Pancreas (tissue), 10 donors: ENCODE measurements at regions not wholly inside any gene's neighbourhood (a gene's known extent, or its start where the extent isn't known, plus 50 kb on each side); places are given as distances from the start of the nearest gene placed in this dataset.
A peak's percentile ranks its signal among the peaks of the same experiment; 100 is the strongest.

Source experiments
- ATAC-seq, 4 donors: fragments of 200-7000 bp; cut with Tn5 transposase; one replicate each; pipeline versions ENCODE4 v1.8.0 to v1.9.1; 2020; ENCODE audit warnings: mild to moderate bottlenecking in 4 of 4, moderate library complexity in 4 of 4
- DNase-seq, 6 donors: peaks; one replicate each; pipeline ENCODE4 v3.0.0-alpha.2; 2020
- FAIRE-seq: peaks from 2 replicates; lab custom pipeline; 2012; peaks lifted over from hg19 to GRCh38; lab: Jason Lieb, UNC
- H3K27ac ChIP-seq, 4 donors: fragments of 200-600 bp; sonication (generic); 1 replicate in 3 of 4; 2 replicates in 1 of 4; pipeline versions ENCODE4 v1.5.0 to v1.8.0; 2020
- H3K27me3 ChIP-seq, 4 donors: fragments of 200-600 bp; one replicate each; pipeline ENCODE4 v1.8.0; 2021
- H3K36me3 ChIP-seq, 3 donors: fragments of 200-600 bp; sonication (generic) in 1 of 3; one replicate each; pipeline versions ENCODE4 v1.5.0 to v1.8.0; 2020 to 2021
- H3K4me1 ChIP-seq, 3 donors: fragments of 200-600 bp; one replicate each; pipeline ENCODE4 v1.8.0; 2021
- H3K4me3 ChIP-seq, 4 donors: fragments of 200-600 bp; sonication (generic) in 2 of 4; one replicate each; pipeline versions ENCODE4 v1.5.0 to v1.8.0; 2020 to 2021
- H3K9me3 ChIP-seq, 4 donors: fragments of 200-600 bp; one replicate each; pipeline ENCODE4 v1.8.0; 2021
- CTCF ChIP-seq, 4 donors: fragments of 200-600 bp; sonication (generic) in 3 of 4; IDR thresholded peaks; one replicate each; pipeline versions ENCODE4 v1.5.0 to v1.8.0; 2021; ENCODE audit warnings: antibody characterized with exemption in 4 of 4
- WGBS, 2 donors: extraction: QIAGEN DNeasy Blood & Tissue Kit; methylation state at CpG; one replicate each; pipeline ENCODE4 v1.1.7; 2013; 5-methylcytosine and 5-hydroxymethylcytosine counted together
- intact Hi-C, 3 donors: fragments of 100-400 bp; cut with DNase I; formaldehyde crosslinking; loops; one replicate each; pipeline versions ENCODE4 v1.11.1 to v1.14.2; 2022
- donor health status: healthy with polysubstance abuse.
- donor health status: DM: no; HTN: no; CAD: no; lungs with moderate emphysema.
- donor health status: DM: no; HTN: no; CAD: no.
- donor health status: control.
- donor health status: control.
- donor health status: Bipolar disorder and iron deficiency.
- donor health status: DM: yes; HTN: yes; CAD: no.
- donor health status: DM: no; HTN: no; CAD: no.
- donor health status: DM: no; HTN: no; CAD: no.
- donor health status: DM: yes; HTN: yes; CAD: no.

GRCh38 chr17:70752966-70753467 lies 583.7 kb downstream of the KCNJ2 start:
- no peaks in the 10 kb centered on the region for H3K36me3 ChIP-seq
- no peak for FAIRE-seq
- no peaks in the 10 kb centered on the region for H3K4me1 ChIP-seq
- no peaks in the 10 kb centered on the region for H3K27me3 ChIP-seq
- no peak overlapping the region for H3K27ac ChIP-seq
- TF ChIP-seq CTCF (IDR thresholded peaks at IDR 0.05) = no peak
- intact Hi-C loops = no loop called here
- no peak for ATAC-seq
- 76 to 91% methylated on average over 1 of the region's 1 CpG for WGBS, 2 donors
- H3K4me3 ChIP-seq = no peak overlapping the region
- no peaks in the 10 kb centered on the region for H3K9me3 ChIP-seq
- no peak for DNase-seq

DNA sequence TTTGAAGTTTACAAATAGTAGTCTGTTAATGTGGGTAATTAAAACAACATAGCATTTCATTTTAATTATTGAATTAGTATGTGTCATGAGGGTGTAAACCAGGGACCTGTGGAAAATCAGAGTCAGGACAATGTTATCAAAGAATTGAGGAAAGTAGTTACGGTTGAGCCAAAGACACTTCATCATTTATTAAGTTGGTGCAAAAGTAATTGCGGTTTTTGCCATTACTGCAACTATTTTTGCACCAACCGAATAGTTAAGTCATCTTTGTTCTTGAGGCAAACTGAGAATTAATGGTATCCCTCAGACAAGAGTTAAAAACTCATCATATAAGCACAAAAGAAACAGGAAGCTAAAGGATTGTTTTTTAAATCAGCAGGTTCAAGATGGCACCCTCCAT lies 593.7 kb downstream of the KCNJ2 start:
- peaks cover 0 to 6% (median 0%) of the 10 kb centered on the region in 4 donors for H3K27me3 ChIP-seq
- no peaks in the 10 kb centered on the region for H3K36me3 ChIP-seq
- FAIRE-seq (no peak), DNase-seq (no peak), ATAC-seq (no peak)
- H3K9me3 ChIP-seq = no peaks in the 10 kb centered on the region
- intact Hi-C loops = no loop called here
- no peak for TF ChIP-seq CTCF (IDR thresholded peaks at IDR 0.05)
- peaks cover 0 to 6% (median 0%) of the 10 kb centered on the region in 3 donors for H3K4me1 ChIP-seq
- WGBS, 2 donors = 83 to 92% methylated on average over 3 of the region's 3 CpGs
- no peak overlapping the region for H3K4me3 ChIP-seq
- no peak overlapping the region for H3K27ac ChIP-seq

DNA sequence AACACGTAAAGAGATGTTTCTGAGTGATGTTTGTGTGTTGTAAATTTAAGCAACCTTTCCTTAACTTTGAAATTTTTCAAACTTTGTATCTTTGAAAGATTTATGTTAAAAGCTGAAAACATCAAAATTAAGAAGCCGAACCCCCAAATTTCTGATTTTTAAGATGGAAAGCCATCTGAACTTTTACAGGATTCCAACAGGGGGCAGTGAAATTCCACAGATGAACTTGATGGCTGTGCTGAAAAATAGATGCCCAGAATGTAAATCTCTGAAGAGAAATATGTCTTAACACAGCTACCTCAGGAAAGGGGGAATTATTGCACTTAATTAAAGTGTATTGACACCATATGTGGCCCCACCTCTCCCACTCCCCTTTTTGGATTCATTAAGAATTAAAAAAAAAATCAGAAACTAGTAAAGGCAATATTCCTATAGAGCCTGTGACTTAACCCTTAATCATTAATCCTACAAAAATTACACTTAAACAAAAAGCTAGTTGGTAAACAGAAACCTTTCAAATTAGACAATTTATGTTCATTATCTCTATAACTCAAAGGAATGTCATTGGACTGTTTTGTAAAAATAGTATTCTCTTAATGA lies 597.9 kb downstream of the KCNJ2 start:
- Histone ChIP-seq H3K27ac (no peak overlapping the region), H3K9me3 (no peaks in the 10 kb centered on the region), H3K4me3 (no peak overlapping the region), H3K36me3 (no peaks in the 10 kb centered on the region), H3K27me3 (peaks cover 0 to 6% (median 0%) of the 10 kb centered on the region in 4 donors), H3K4me1 (peaks cover 0 to 6% (median 0%) of the 10 kb centered on the region in 3 donors)
- intact Hi-C loops = no loop called here
- TF ChIP-seq CTCF (IDR thresholded peaks at IDR 0.05) = peak in 3 of 4 donors; percentile 46 to 51 (median 50)
- no peak for DNase-seq
- WGBS, 2 donors = 45 to 54% methylated on average over 2 of the region's 2 CpGs
- FAIRE-seq = peak; percentile 87
- peak in 2 of 4 donors; percentile 50 to 53 for ATAC-seq

GRCh38 chr17:70769956-70770355 lies 600.6 kb downstream of the KCNJ2 start:
- no peak for FAIRE-seq
- intact Hi-C loops = no loop called here
- Histone ChIP-seq H3K4me3 (no peak overlapping the region), H3K27ac (no peak overlapping the region), H3K4me1 (peaks cover 0 to 6% (median 0%) of the 10 kb centered on the region in 3 donors), H3K36me3 (no peaks in the 10 kb centered on the region), H3K9me3 (no peaks in the 10 kb centered on the region), H3K27me3 (peaks cover 0 to 6% (median 0%) of the 10 kb centered on the region in 4 donors)
- 50 to 55% methylated on average over 1 of the region's 1 CpG for WGBS, 2 donors
- no peak for DNase-seq
- no peak for ATAC-seq
- no peak for TF ChIP-seq CTCF (IDR thresholded peaks at IDR 0.05)

DNA sequence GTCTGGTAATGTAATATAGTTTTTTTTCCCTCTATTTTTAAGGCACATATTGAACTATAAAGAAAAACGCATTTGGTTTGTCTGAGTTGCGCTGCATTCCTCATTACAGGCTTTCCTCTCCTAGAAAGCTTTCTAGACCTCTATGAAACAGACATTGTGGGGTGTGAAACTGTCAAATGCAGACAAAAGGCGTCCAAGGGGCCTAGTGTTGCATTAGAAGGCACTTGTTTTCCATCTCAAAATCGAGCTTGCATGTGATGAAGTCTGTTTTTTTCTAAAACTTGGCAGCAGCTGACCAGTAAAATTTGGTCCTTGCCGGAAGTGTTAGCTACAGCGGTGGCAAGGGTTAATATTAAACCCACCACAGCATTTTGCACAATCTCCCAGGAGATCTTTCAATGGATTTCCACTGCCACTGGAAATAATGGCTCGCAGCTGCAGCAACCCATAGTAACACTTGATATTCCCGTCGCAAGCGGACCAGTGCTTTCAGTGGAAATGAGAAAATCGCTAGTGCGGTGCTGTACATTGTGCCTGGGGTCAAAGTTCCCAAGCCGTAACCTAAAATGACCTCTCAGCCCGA lies 602.6 kb downstream of the KCNJ2 start:
- 81 to 87% methylated on average over 14 of the region's 14 CpGs for WGBS, 2 donors
- TF ChIP-seq CTCF (IDR thresholded peaks at IDR 0.05) = no peak
- intact Hi-C loops = no loop called here
- no peak overlapping the region for H3K27ac ChIP-seq
- no peaks in the 10 kb centered on the region for H3K36me3 ChIP-seq
- H3K4me3 ChIP-seq = no peak overlapping the region
- DNase-seq = no peak
- H3K27me3 ChIP-seq = peaks cover 0 to 6% (median 0%) of the 10 kb centered on the region in 4 donors
- FAIRE-seq = no peak
- no peak for ATAC-seq
- H3K9me3 ChIP-seq = no peaks in the 10 kb centered on the region
- H3K4me1 ChIP-seq = peaks cover 0 to 6% (median 0%) of the 10 kb centered on the region in 3 donors
